ENCODE measurements at regions not wholly inside any gene's neighbourhood (a gene's known extent, or its start where the extent isn't known, plus 50 kb on each side); places are given as distances from the start of the nearest gene placed in this dataset.

- no peak for TF ChIP-seq CTCF (IDR thresholded peaks at IDR 0.05; ENCODE audit: low read depth, low read length, missing control alignments)
- H3K4me3 ChIP-seq (ENCODE audit: low read depth, low read length): no peak overlapping the region
- DNase-seq (ENCODE audit: low read depth): no peak
These were observed 98.9 kb downstream of the EOMES start for GRCh38 chr3:27623085-27623753.

DNA sequence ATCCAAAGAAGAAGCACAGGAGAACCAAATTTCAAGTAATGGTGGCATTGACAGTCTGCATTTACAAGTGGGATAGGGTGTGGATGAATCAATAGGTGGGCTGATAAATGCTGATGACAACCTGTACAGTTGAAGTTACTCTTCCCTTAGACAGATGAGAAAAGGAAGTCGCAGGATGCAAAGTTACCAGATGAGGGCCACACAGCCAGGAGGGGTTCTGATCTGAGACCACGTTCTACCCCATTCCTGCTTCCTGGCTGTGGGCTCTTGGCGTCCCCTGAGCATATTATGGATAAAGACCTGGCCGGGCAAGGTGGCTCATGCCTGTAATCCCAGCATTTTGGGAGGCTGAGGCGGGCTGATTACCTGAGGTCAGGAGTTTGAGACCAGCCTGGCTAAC lies 104.6 kb downstream of the EOMES start:
- H3K4me3 ChIP-seq (ENCODE audit: low read depth, low read length): no peak overlapping the region
- TF ChIP-seq CTCF (IDR thresholded peaks at IDR 0.05; ENCODE audit: low read depth, low read length, missing control alignments): no peak
- DNase-seq (ENCODE audit: low read depth): no peak

DNA sequence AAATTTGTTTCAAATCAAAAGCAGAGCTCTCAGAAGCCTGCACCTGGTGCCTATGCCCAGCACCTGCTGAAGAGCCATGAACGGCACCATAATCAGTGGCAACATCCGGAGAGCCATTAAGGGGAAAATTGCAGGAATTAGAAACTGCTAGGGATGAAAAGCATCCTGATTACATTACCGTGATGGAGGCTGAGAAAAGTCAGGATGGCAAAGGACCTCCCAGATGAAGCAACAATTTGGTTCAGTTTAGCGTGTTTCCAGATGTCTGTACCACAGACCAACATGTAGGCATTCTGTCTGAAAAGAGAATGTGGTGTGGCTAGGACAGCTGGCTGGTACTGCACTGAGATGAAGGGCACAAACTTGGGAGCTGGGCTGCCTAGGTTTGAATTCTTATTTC lies 106.1 kb downstream of the EOMES start:
- DNase-seq (ENCODE audit: low read depth): no peak
- H3K4me3 ChIP-seq (ENCODE audit: low read depth, low read length): no peak overlapping the region
- no peak for TF ChIP-seq CTCF (IDR thresholded peaks at IDR 0.05; ENCODE audit: low read depth, low read length, missing control alignments)

- TF ChIP-seq CTCF (IDR thresholded peaks at IDR 0.05; ENCODE audit: low read depth, low read length, missing control alignments): no peak
- H3K4me3 ChIP-seq (ENCODE audit: low read depth, low read length): no peak overlapping the region
- no peak for DNase-seq (ENCODE audit: low read depth)
These were observed 106.6 kb downstream of the EOMES start for GRCh38 chr3:27615555-27615954.

- H3K4me3 ChIP-seq (ENCODE audit: low read depth, low read length): no peak overlapping the region
- no peak for DNase-seq (ENCODE audit: low read depth)
- no peak for TF ChIP-seq CTCF (IDR thresholded peaks at IDR 0.05; ENCODE audit: low read depth, low read length, missing control alignments)
These were observed 107.5 kb downstream of the EOMES start for GRCh38 chr3:27614592-27614991.

- H3K4me3 ChIP-seq (ENCODE audit: low read depth, low read length): no peak overlapping the region
- no peak for DNase-seq (ENCODE audit: low read depth)
- TF ChIP-seq CTCF (IDR thresholded peaks at IDR 0.05; ENCODE audit: low read depth, low read length, missing control alignments): no peak
These were observed 108.2 kb downstream of the EOMES start for GRCh38 chr3:27613846-27614500.

Measured in GM12864 (cell line).